HG03460 (cell line): ENCODE measurements at regions not wholly inside any gene's neighbourhood (a gene's known extent, or its start where the extent isn't known, plus 50 kb on each side); places are given as distances from the start of the nearest gene placed in this dataset.
"Not testable (repeated sequence)": the region's sequence is repeated elsewhere in the genome, so short reads cannot be mapped to it uniquely, and the experiment has no call there.

Experiments used
- ATAC-seq: cut with Tn5 transposase; IDR thresholded peaks from one replicate; pipeline ENCODE4 v1.9.1; 2021; ENCODE audit not compliant: unreplicated experiment

DNA sequence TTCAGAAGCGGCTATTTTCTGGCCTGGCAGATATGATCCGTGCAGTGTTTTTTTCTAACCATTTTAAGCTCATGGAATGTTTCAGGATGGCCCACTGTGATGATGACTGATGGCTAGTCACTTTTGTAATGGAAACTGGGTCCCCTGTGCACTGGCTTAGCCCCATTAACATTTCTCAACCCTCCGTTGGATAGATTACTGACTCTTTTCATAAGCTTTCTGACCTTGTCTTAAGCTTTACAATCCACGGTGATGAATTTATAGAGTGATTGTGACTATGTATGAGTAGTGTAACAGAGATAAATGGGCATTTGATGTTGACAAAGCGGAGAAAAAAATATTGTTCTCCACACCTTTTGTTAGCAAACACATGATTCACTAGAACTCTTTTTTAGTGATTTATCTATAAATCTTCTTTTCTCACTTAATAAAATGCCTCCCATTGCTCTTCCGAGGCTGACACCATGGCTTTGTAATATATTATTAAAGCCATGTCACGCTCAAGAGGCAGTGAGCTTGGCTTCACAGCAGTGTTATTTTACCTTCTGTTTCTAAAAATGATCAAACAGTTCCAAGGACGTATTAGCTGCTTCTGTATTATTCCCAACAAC, 221.0 kb upstream of the LINC00305 start:
- ATAC-seq, result not testable (repeated sequence)

DNA sequence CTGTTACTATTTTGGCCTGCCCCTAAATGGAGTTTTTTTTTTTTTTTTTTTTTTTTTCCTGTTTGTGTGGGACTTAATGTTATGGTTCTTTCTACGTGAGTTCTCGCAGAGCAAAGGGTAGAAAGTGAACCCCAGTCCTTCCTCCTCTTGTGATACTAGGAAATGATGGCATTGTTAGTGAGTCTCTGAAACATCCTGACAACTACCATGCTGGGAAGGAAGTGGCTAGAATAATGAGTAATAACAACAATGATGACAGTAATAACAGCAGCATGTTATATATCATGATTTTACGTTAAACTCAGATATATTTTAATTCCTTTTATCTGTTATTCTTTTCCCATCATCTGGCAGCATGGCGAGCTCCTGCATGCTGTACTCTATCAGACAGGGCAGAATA, 216.2 kb upstream of the LINC00305 start:
- no peak for ATAC-seq

DNA sequence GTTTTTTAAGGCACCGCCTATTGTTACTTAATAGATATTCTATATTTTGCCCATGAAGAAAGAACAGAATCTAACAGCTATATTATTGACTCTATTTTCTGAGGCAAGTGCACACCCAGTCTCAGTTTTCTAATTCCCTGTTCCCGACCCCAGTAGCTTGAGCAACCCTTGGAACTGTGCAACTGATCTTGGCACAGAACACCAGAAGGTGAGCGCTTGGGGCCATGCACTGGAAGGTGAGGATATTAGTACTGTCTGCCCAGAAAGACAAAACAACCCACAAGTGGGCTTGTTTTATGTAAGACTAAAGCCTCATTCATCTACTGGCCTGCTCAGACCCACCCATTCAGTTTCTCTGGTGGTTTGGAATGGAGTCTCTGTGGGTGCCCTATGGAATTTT, 188.8 kb upstream of the LINC00305 start:
- ATAC-seq, result no peak

DNA sequence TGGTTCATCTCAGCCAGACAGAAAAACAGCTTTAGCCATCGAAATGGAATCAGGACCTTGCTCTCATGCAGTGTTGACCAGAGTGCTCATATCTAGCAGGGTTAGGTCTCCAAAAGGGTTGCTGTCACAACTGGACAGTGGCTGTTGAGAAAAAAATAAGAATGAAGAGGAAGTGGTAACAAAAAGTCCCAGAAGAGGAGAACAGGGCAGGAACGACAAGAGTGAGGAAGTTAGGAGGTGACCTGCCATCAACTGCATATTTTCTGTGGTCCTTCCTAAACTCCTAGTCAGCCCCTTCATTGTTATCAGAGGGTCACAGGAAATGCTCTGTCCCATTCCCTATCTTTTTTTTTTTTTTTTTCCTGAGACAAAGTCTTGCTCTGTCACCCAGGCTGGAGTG, 188.1 kb upstream of the LINC00305 start:
- ATAC-seq, result no peak

DNA sequence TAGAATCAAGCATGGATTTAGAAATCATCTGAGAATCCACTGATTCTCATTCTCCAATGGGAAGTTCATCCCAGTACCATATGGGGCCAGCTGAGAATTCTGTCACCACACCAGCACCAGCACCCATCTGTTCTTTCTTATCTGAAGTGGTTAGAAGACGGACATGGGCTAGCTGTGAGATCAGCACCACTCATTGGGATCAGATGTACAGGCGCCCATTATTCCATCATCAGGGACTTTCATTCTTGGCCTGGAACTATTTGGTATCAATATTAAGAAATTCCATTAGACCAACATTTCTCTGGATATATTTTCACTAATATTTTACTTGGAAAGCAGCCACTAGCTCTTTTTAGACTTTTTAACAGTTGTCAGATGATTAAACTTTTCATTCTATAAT, 185.9 kb upstream of the LINC00305 start:
- ATAC-seq, result no peak

DNA sequence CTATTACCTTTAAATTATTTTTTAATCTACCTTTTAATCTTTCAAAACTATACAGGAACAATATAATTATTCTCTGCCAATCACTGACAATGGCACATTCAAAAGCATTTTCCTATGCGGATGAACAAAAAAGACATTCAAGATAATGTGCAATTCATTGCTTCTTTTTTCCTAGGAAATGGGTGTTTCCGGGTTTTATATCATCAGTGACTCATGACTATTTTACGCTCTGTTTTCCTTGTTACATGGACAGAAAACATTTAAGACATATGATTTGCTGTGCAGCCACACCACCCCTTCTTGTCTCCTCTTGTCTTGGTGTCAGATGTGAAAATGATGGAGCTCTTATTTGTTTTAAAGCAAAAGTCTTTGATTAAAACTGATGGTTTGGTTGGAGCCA, 184.7 kb upstream of the LINC00305 start:
- ATAC-seq, result no peak

DNA sequence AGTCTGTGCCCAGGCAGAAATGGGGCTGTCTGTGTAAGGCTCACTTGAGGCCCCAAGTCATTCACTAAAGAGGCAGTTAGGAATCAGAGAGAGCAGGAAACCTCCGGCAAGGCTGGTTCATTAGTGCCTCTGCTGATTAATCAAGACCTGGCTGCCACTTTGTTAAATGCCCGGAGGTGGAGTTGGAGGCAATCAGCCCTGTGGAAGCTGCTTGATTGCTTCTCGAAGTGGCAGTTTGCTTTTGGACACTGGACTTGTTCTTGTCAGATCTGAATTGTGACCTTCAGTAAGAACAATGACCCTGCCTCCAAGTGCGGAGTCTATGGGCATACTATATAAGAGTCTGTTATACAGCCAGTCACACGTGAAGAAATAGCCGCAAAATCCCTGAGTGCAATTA, 183.9 kb upstream of the LINC00305 start:
- no peak for ATAC-seq

DNA sequence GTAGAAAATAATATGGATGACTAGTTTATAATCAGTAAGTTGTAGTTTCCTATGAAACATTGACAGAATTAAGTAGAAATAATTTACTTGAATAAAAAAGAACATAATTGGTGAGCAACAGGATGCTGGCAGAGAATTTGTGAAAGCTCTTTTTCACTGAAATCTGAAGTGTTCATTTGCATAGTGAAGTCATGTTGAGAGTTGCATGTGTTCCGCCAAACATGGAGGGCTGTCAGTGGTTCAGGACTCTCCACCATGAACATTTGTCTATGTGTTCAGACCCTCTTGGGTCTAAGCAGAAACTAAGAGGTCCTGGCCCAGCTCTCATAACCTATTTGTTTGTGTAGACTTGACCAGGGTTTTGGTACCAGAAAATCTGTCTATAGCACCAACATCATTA, 182.5 kb upstream of the LINC00305 start:
- ATAC-seq, result no peak

DNA sequence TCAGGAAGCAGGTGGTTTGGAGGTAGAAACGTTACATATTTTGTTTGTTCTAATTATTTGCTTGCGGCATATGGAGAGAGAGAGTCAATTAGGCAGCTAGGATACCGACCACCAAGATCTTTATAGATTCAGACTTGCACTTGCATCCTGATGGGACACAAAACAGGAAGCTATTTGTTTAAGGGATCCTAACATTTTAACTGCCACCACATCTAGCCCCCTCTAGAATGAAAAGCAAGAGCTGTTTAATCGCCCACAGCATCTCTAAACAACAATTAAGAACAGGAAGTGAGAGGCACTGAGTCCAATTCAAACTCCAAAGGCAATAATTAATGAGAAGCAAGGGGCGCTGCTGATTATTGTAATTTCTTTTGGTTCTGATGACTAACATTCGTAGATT, 182.0 kb upstream of the LINC00305 start:
- ATAC-seq, result no peak

DNA sequence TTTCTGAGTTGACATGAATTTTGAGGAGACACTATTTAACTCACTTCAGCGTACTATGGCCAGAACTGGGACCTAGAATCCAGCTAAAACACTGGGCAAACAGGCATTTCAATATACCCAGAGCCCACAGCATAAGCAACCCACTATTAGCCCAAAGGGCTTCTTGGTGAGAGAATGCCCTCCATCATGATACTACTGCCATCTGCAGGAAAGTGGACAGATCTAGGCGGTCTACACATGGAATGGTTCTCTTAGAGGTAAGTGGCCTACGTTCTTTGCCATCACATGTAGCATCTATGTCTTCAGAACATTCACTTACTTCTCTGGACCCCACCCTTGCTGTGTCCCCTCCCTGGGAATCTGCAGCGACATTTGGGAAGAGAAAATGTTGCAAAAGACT, 181.3 kb upstream of the LINC00305 start:
- ATAC-seq, result no peak

DNA sequence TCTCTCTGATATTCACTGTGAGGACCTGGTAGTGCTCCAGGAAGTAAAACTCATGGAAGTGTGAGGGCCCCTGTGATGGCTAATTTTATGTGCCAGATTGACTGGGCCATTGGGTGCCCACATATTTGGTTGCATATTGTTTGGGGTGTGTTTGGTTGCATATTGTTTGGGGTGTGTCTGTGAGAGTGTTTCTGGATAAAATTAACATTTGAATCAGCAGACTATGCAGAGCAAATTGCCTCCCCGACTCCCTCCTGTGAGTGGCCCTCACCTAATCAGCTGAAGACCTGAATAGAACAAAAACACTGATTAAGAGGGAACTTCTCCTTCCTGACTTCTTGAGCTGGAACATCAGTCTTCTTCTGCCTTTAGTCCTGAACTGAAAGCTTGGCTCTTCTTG, 173.3 kb upstream of the LINC00305 start:
- ATAC-seq, result no peak

DNA sequence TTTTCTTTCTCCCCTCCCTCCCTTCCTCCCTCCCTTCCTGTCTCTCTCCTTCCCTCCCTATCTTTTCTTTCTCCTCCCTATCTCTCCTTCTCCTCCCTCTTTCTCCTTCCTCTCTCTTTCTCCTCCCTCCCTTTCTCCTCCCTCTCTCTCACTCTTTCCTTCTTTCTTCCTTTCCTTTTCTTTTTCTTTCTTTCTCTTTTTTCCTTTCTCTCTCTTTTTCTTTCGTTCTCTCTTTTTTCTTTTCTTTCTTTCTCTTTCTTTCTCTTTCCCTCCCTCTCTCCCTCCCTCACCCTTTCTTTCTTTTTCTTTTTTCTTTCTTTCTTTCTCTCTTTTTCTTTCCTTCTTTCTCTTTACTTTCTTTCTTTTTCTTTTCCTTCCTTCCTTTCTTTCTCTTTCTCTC, 169.7 kb upstream of the LINC00305 start:
- ATAC-seq, result no peak

DNA sequence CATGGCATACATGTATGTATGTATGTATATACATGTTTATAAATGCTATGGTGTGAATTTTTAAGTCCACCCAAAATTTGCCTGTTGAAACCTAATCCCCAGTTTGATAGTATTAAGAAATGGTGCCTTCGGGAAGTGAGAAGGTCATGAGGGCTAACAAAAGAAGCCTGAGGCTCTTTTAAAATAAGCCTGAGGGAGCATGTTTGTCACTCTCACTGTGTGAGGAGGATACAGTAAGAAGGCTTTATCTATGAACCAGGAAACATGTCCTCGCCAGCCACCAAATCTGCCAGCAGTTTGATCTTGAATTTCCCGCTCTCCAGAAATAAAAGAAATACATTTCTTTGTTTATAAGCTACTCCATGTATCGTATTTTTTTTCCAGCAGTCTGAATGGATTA, 163.0 kb upstream of the LINC00305 start:
- no peak for ATAC-seq

DNA sequence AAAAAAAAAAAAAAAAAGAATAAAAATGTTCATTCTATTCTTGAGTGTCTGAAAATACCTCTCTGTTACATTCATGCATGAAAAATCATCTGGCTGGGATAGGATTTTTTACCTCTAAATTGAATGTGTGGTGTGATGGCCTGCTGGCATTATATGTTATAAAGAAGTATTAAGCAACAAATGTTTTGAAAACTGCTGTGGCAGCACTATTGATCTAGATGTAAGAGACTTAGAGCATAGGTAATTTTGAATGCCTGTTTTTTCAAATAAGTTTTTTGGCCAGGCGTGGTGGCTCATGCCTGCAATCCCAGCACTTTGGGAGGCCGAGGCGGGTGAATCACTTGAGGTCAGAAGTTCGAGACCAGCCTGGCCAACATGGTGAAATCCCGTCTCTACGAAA, 147.0 kb upstream of the LINC00305 start:
- no peak for ATAC-seq

DNA sequence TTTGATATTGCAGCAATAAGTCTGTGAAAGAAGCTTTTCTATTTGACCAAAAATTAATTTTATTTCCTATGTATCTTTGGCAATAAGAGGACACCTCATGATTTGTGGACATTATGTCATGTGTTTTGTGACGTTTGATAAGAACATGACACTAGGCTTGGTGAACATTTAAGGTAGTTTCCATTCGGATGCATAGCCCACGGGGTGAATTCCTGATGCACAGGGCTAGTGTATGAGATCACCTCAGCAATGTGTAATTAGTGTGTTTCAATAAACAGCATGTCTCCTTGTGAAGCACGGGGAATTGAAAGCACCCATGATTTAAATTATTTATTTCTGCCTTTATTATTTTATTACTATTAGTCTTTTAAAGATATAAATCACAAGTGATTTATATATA, 146.1 kb upstream of the LINC00305 start:
- ATAC-seq, result no peak

DNA sequence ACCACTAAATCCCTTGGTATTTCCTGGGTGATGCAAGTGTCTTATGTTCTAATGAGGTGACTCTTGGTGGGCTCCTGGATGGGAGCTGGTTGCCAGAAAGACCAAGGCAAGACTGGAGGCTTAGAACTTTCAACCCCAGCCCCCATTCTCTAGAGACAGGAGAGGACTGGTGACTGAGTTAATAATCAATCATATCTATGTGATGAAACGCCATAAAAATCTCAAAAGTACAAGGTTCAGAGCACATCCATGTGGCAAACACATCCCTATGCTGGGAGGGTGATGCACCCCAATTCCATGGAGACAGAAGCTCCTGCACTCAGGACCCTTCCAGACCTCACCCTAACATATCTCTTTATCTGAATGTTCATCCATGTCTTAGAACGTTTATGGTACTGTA, 139.5 kb upstream of the LINC00305 start:
- no peak for ATAC-seq

DNA sequence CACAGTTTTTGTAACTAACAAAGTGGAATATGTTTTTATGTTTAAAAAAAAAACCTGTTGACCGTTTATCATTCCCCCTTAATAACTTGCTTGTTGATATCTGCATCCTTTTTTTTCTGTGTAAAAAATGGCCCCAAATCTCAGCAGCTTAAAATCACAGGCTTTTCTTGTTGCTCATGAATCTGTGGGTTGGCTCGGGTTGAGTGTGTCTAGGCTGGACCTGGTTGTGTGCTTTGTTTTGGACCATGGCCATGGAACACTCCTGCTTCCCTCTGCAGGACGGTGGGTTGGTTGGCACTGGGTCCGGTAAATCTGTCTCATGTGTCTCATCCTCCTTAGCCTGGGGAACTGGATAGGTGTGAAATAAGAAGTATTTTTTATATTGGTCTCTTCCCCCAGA, 139.0 kb upstream of the LINC00305 start:
- ATAC-seq, result no peak

DNA sequence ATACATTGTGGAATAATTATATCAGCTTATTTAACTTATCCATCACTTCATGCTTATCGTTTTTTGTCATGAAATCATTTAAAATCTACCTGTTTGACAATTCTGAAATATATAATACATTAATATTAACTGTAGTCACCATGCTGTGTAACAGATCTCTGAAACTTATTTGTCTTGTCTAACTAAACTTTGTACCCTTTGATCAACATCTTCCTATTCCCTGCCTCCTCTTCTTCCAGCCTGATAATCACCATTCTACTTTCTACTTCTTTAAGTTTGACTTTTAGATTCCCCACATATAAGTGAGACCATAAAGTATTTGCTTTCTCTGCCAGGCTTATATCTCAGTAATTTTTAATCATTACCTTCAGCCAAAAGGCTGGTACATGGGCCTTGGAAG, 134.2 kb upstream of the LINC00305 start:
- ATAC-seq, result no peak

DNA sequence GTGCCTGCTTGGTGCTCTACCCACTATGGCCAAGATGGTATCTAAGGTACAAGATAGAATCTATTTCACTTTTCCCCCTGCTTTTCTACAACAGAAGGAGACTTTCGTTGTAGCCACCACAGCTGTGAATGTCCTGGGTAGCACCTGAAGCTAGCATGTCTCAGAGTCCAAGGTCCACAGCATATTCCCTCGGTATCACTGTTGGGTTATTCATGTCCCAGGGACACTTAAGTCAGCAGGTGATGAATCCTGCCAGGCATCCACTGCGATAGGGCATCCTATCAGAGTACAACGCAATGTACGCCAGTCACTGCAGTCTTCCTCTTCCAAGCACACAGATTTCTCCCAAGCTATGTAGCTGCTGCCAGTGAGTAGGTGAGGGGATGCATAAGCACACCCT, 129.1 kb upstream of the LINC00305 start:
- no peak for ATAC-seq

DNA sequence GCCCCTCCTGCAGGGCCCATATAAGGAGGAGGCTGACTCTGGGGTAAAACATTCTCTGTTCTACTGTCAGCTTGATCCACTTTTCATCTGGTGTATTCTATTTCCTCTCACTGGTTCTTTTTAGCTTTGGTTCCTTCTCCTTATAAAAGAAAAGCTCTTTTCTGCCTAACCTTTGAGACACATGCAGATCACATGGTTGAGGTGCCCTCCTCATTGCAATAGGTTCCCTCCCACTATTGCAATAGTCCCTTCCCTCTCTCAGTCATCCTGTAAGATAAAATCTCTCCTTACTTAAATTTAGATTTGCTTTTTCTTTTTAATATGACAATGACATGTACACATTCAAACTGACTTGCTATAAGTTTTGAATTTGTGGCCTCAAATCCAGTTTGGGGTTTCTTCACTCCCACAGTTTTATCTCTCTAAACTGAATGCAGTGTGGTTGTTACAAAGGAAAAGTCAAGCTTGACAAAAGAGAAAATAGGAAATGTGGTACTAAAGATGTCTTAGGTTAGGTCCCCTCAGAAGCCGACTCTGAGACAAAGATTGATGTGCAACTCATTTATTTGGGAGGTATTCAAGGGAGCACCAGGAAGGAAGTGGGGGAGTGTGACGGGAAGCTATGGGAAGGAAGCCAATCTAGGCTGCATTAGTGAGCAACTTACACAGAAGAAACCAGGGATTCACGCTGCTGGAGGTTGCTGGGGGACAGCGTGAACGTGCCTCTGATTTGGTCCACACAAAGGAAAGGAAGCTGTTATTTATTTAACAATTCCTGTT, 127.6 kb upstream of the LINC00305 start:
- ATAC-seq, result no peak

DNA sequence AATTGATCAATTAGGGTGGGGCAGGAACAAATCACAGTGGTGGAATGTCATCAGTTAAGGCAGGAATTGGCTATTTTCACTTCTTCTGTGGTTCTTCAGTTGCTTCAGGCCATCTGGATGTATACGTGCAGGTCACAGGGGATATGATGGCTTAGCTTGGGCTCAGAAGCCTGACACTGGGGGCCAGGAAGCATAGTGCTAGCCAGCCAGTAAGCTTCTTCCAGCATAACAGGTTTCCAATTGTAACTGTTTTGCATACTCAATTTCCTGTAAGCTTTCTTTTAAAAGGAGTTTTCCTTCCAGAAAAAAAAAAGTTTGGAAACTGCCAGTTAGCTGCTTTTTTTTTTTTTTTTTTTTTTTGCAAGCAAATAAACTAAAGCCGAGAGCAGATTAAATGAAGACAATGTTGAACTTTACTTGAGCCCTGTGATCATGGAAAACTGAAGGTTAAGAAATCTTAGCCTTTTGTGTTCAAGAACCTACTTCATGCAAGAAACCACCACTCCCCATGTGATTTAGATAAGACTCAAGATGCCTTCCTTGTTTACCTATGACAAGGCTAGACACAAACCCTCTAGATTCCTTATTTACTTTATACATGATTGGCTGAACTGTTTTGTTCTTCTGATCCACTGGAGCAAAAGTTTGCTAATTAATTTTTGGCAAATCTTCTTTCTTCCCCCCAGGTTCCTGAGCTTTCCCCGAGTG, 126.9 kb upstream of the LINC00305 start:
- ATAC-seq, result no peak

DNA sequence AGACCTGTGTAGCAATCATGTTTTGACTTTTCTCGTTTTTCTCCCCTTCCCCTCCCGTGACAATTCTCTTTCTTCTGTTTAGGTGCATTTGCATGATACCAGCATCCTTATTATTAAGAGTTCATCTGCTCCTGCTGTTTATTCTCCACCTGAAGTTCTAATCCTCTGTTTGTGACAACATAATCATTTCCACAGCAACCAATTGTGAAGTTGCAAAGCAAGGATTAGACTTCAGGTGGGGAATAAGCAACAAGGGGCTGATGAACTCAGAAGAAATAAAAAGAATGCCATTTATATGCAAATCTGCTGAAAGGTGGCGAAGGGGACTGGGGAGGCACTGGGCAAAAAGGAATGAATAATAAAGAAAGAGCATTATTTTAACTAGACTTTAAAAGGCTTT, 124.8 kb upstream of the LINC00305 start:
- no peak for ATAC-seq
